GM12878 (cell line): ENCODE measurements at regions not wholly inside any gene's neighbourhood (a gene's known extent, or its start where the extent isn't known, plus 50 kb on each side); places are given as distances from the start of the nearest gene placed in this dataset.

Experiments
- CEBPB ChIP-seq, 2 experiments: fragments of 150-350 bp in 1 of 2; IDR thresholded peaks; 2 replicates each; pipeline ENCODE4 v1.6.1; 2012 to 2014; ENCODE audit warnings: low read depth in 2 of 2, low read length in 2 of 2, borderline replicate concordance in 1 of 2, inconsistent platforms in 1 of 2
- CHD4 ChIP-seq: fragments of 200-600 bp; sonication (generic); IDR thresholded peaks from 2 replicates; pipeline ENCODE4 v1.6.1; 2016; ENCODE audit warnings: mild to moderate bottlenecking
- JUNB ChIP-seq: IDR thresholded peaks from 2 replicates; pipeline ENCODE4 v1.6.1; 2016; ENCODE audit warnings: antibody characterized with exemption, mild to moderate bottlenecking
- KAT2A ChIP-seq: conservative IDR thresholded peaks from 2 replicates; pipeline ENCODE4 v1.6.1; 2011; ENCODE audit warnings: low read depth, low read length; ENCODE audit not compliant: control insufficient read depth
- MEF2A ChIP-seq: IDR thresholded peaks from 2 replicates; pipeline ENCODE4 v1.6.1; 2011; ENCODE audit warnings: low read depth, mild to moderate bottlenecking, low read length, moderate library complexity; ENCODE audit not compliant: insufficient read depth
- MYC ChIP-seq: IDR thresholded peaks from 2 replicates; pipeline ENCODE4 v1.6.1; 2011; ENCODE audit warnings: mild to moderate bottlenecking, low read length, moderate library complexity, inconsistent platforms; ENCODE audit not compliant: insufficient read depth, insufficient replicate concordance, insufficient read length, severe bottlenecking
- NFYA ChIP-seq: IDR thresholded peaks from 2 replicates; pipeline ENCODE4 v1.6.1; 2011; ENCODE audit warnings: low read depth, mild to moderate bottlenecking, low read length, improper control_type of control experiment, borderline replicate concordance
- NFYB ChIP-seq: IDR thresholded peaks from 2 replicates; pipeline ENCODE4 v1.6.1; 2011; ENCODE audit warnings: low read depth, mild to moderate bottlenecking, low read length, improper control_type of control experiment, moderate library complexity; ENCODE audit not compliant: insufficient read depth
- NR2C1 ChIP-seq: fragments of 450-650 bp; IDR thresholded peaks from 2 replicates; pipeline ENCODE4 v1.6.1; 2017; ENCODE audit warnings: antibody characterized with exemption, mild to moderate bottlenecking, moderate library complexity
- NR2C2 ChIP-seq: IDR thresholded peaks from 2 replicates; pipeline ENCODE4 v1.6.1; 2011; ENCODE audit warnings: borderline replicate concordance, low read depth; ENCODE audit not compliant: control insufficient read depth, insufficient read length
- PML ChIP-seq: IDR thresholded peaks from 2 replicates; pipeline ENCODE4 v1.6.1; 2012; ENCODE audit warnings: low read length, inconsistent platforms
- RELB ChIP-seq: fragments of 450-650 bp; IDR thresholded peaks from 2 replicates; pipeline ENCODE4 v1.6.1; 2017; ENCODE audit warnings: low read depth, mild to moderate bottlenecking, moderate library complexity
- REST ChIP-seq: IDR thresholded peaks from 2 replicates; pipeline ENCODE4 v1.6.1; 2012; ENCODE audit warnings: mild to moderate bottlenecking, low read depth, low read length
- RUNX3 ChIP-seq: IDR thresholded peaks from 2 replicates; pipeline ENCODE4 v1.6.1; 2012; ENCODE audit warnings: low read length, inconsistent platforms
- SIX5 ChIP-seq: IDR thresholded peaks from 2 replicates; pipeline ENCODE4 v1.6.1; 2011; ENCODE audit warnings: mild to moderate bottlenecking, low read depth, low read length, moderate library complexity; ENCODE audit not compliant: severe bottlenecking
- SMAD1 ChIP-seq: fragments of 450-650 bp; IDR thresholded peaks from 2 replicates; pipeline ENCODE4 v1.6.1; 2018; ENCODE audit warnings: mild to moderate bottlenecking, low read depth; ENCODE audit not compliant: partially characterized antibody
- SMC3 ChIP-seq: IDR thresholded peaks from 2 replicates; pipeline ENCODE4 v1.6.1; 2011; ENCODE audit warnings: low read length, improper control_type of control experiment, borderline replicate concordance
- SREBF1 ChIP-seq: IDR thresholded peaks from 2 replicates; pipeline ENCODE4 v1.6.1; 2012; ENCODE audit warnings: mild to moderate bottlenecking, low read length
- STAT3 ChIP-seq: IDR thresholded peaks from 2 replicates; pipeline ENCODE4 v1.6.1; 2011; ENCODE audit warnings: low read depth, low read length, improper control_type of control experiment
- TAF1 ChIP-seq: IDR thresholded peaks from 2 replicates; pipeline ENCODE4 v1.6.1; 2011; ENCODE audit warnings: mild to moderate bottlenecking, low read depth, low read length, borderline replicate concordance
- YBX1 ChIP-seq: fragments of 450-650 bp; IDR thresholded peaks from 2 replicates; pipeline ENCODE4 v1.6.1; 2016; ENCODE audit warnings: antibody characterized with exemption
- ZNF217 ChIP-seq: fragments of 450-650 bp; IDR thresholded peaks from 2 replicates; pipeline ENCODE4 v1.6.1; 2017; ENCODE audit warnings: antibody characterized with exemption, mild to moderate bottlenecking
- ZNF274 ChIP-seq: IDR thresholded peaks from one replicate; pipeline ENCODE4 v1.8.0; 2011; ENCODE audit not compliant: insufficient read length, insufficient read depth
- ZNF592 ChIP-seq: fragments of 450-650 bp; IDR thresholded peaks from 2 replicates; pipeline ENCODE4 v1.6.1; 2017; ENCODE audit warnings: mild to moderate bottlenecking, moderate library complexity
- ZNF622 ChIP-seq: fragments of 450-650 bp; IDR thresholded peaks from 2 replicates; pipeline ENCODE4 v1.6.1; 2017; ENCODE audit warnings: mild to moderate bottlenecking, inconsistent platforms

DNA sequence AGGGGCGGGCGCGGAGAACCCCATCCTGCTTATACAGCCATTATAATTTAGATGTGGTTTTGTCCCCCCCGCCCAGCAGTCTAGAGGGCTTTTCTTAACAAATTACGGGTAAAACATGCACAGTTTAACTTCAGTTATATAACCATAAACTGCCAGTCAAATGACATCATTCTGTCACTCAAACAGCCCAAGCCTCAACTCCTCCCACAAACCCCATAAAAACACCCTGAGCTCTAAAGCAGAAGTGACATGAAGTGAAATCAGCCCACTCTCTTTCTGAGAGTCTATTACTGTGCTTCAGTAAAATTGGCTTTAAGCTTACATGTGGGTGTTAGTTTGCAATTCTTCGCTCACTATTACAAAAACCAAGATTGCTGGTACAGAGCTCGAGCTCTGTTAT is 705.1 kb upstream of the GCFC2 start (continued):
- TF ChIP-seq CEBPB (IDR thresholded peaks at IDR 0.05; ENCODE audit: borderline replicate concordance in 1 of 2, low read depth in 2 of 2, low read length in 2 of 2), result no peak
- TF ChIP-seq REST, result no peak
- no peak for TF ChIP-seq SIX5
- TF ChIP-seq MYC, result no peak
- no peak for TF ChIP-seq NFYA
- TF ChIP-seq JUNB, result no peak
- TF ChIP-seq PML, result no peak
- TF ChIP-seq KAT2A, result no peak
- TF ChIP-seq NR2C1, result no peak
- no peak for TF ChIP-seq STAT3
- TF ChIP-seq SREBF1, result no peak
- no peak; the same call in 1 of the 2 replicates for TF ChIP-seq ZNF217
- no peak for TF ChIP-seq CHD4
- no peak for TF ChIP-seq NR2C2
- no peak for TF ChIP-seq YBX1
- no peak for TF ChIP-seq ZNF274
- no peak for TF ChIP-seq SMC3
- no peak for TF ChIP-seq RELB
- no peak for TF ChIP-seq TAF1
- TF ChIP-seq NFYB, result no peak
- TF ChIP-seq MEF2A, result 0 out of 2 replicates have a peak, but pooled peaks have one; percentile 11
- no peak for TF ChIP-seq ZNF592
- 0 out of 2 replicates have a peak, but pooled peaks have one; percentile 7 for TF ChIP-seq RUNX3
- no peak for TF ChIP-seq ZNF622
- TF ChIP-seq SMAD1, result no peak
